GM23338 (cell line): ENCODE measurements at regions not wholly inside any gene's neighbourhood (a gene's known extent, or its start where the extent isn't known, plus 50 kb on each side); places are given as distances from the start of the nearest gene placed in this dataset.

Experiments
- ATAC-seq: fragments of 200-7000 bp; cut with Tn5 transposase; 3 replicates; pipeline ENCODE4 v1.9.1; 2020
- DNase-seq: peaks from one replicate; pipeline ENCODE4 v3.0.0-alpha.2; 2015; ENCODE audit warnings: low spot score
- H2AFZ ChIP-seq: fragments of 200-600 bp; sonication (generic); 2 replicates; pipeline ENCODE4 v1.8.0; 2016; ENCODE audit warnings: antibody characterized with exemption, mild to moderate bottlenecking, moderate library complexity
- H3F3A ChIP-seq: fragments of 200-600 bp; sonication (generic); replicated peaks from 2 replicates; pipeline ENCODE4 v1.8.0; 2017; ENCODE audit warnings: antibody characterized with exemption, mixed run types, low read depth
- H3K27ac ChIP-seq: fragments of 200-600 bp; sonication (generic); 2 replicates; pipeline ENCODE4 v1.6.1; 2016; ENCODE audit warnings: low read depth
- H3K27me3 ChIP-seq: fragments of 200-600 bp; sonication (generic); 2 replicates; pipeline ENCODE4 v1.8.0; 2016; ENCODE audit warnings: mild to moderate bottlenecking, mixed run types, moderate library complexity; ENCODE audit not compliant: insufficient read depth
- H3K36me3 ChIP-seq: fragments of 200-600 bp; sonication (generic); 2 replicates; pipeline ENCODE4 v1.8.0; 2016; ENCODE audit warnings: mild to moderate bottlenecking; ENCODE audit not compliant: insufficient read depth
- H3K4me1 ChIP-seq: fragments of 200-600 bp; sonication (generic); 2 replicates; pipeline ENCODE4 v1.8.0; 2016; ENCODE audit warnings: mild to moderate bottlenecking, moderate library complexity; ENCODE audit not compliant: insufficient read depth
- H3K4me2 ChIP-seq: fragments of 200-600 bp; sonication (generic); 2 replicates; pipeline ENCODE4 v1.7.1; 2017; ENCODE audit warnings: mixed run types
- H3K4me3 ChIP-seq: fragments of 200-600 bp; sonication (generic); 2 replicates; pipeline ENCODE4 v1.6.1; 2016; ENCODE audit warnings: mixed run types
- H3K79me2 ChIP-seq: fragments of 200-600 bp; sonication (generic); replicated peaks from 2 replicates; pipeline ENCODE4 v1.8.0; 2017; ENCODE audit warnings: mild to moderate bottlenecking; ENCODE audit not compliant: insufficient read depth
- H3K9me2 ChIP-seq: fragments of 200-600 bp; sonication (generic); 2 replicates; pipeline ENCODE4 v1.8.0; 2017; ENCODE audit not compliant: insufficient read depth
- H4K20me1 ChIP-seq: fragments of 200-600 bp; sonication (generic); replicated peaks from 2 replicates; pipeline ENCODE4 v1.8.0; 2017; ENCODE audit warnings: mild to moderate bottlenecking; ENCODE audit not compliant: insufficient read depth
- H3K27ac Mint-ChIP-seq: 2 replicates; pipeline ENCODE4 v1.8.0; 2020; ENCODE audit warnings: inconsistent platforms, mild to moderate bottlenecking, moderate library complexity, mixed read lengths
- H3K27me3 Mint-ChIP-seq: 3 replicates; pipeline ENCODE4 v1.8.0; 2022; ENCODE audit warnings: low read depth, mild to moderate bottlenecking, moderate library complexity, mixed read lengths, inconsistent platforms; ENCODE audit not compliant: insufficient read depth, poor library complexity
- H3K36me3 Mint-ChIP-seq: 3 replicates; pipeline ENCODE4 v1.8.0; 2021; ENCODE audit warnings: low read depth, mild to moderate bottlenecking, inconsistent platforms, moderate library complexity, mixed read lengths
- H3K4me1 Mint-ChIP-seq: 3 replicates; pipeline ENCODE4 v1.8.0; 2020; ENCODE audit warnings: mild to moderate bottlenecking, inconsistent platforms, mixed read lengths
- H3K4me3 Mint-ChIP-seq: 3 replicates; pipeline ENCODE4 v1.8.0; 2021; ENCODE audit warnings: moderate library complexity, mild to moderate bottlenecking, inconsistent platforms, mixed read lengths
- H3K9me3 Mint-ChIP-seq: 3 replicates; pipeline ENCODE4 v1.8.0; 2020; ENCODE audit warnings: moderate library complexity, mild to moderate bottlenecking, inconsistent platforms, mixed read lengths
- CREB1 ChIP-seq: fragments of 250-450 bp; sonication (Bioruptor Pico); IDR thresholded peaks from 2 replicates; pipeline ENCODE4 v1.5.0; 2020; ENCODE audit warnings: low read depth, mild to moderate bottlenecking, moderate library complexity
- CTCF ChIP-seq, 2 experiments: fragments of 200-600 bp in 1 of 2; sonication (generic) in 1 of 2; conservative IDR thresholded peaks; 2 replicates each; pipeline versions ENCODE4 v1.5.1 to v1.6.1; 2016 to 2017; ENCODE audit warnings: antibody characterized with exemption in 2 of 2, low read depth in 2 of 2, mild to moderate bottlenecking in 2 of 2, moderate library complexity in 1 of 2
- EZH2phosphoT487 ChIP-seq: fragments of 200-600 bp; sonication (generic); IDR thresholded peaks from one replicate; pipeline ENCODE4 v1.8.1; 2018; ENCODE audit warnings: antibody characterized with exemption; ENCODE audit not compliant: unreplicated experiment
- JUNB ChIP-seq: IDR thresholded peaks from one replicate; pipeline ENCODE4 v1.6.1; 2016; ENCODE audit warnings: antibody characterized with exemption; ENCODE audit not compliant: unreplicated experiment
- NANOG ChIP-seq: IDR thresholded peaks from 2 replicates; pipeline ENCODE4 v1.6.1; 2016; ENCODE audit warnings: antibody characterized with exemption, borderline replicate concordance
- POLR2AphosphoS5 ChIP-seq: IDR thresholded peaks from 2 replicates; pipeline ENCODE4 v1.6.1; 2016; ENCODE audit warnings: antibody characterized with exemption, low read depth
- STAT1 ChIP-seq: IDR thresholded peaks from one replicate; pipeline ENCODE4 v1.6.1; 2016; ENCODE audit warnings: antibody characterized with exemption; ENCODE audit not compliant: unreplicated experiment
- ZNF331 ChIP-seq: fragments of 250-450 bp; sonication (Bioruptor Pico); IDR thresholded peaks from 2 replicates; pipeline ENCODE4 v1.5.0; 2020; ENCODE audit warnings: low read depth, mild to moderate bottlenecking, moderate library complexity
- ZNF462 ChIP-seq: fragments of 250-450 bp; sonication (Bioruptor Pico); IDR thresholded peaks from 2 replicates; pipeline ENCODE4 v1.5.0; 2020; ENCODE audit warnings: mild to moderate bottlenecking, moderate library complexity

DNA sequence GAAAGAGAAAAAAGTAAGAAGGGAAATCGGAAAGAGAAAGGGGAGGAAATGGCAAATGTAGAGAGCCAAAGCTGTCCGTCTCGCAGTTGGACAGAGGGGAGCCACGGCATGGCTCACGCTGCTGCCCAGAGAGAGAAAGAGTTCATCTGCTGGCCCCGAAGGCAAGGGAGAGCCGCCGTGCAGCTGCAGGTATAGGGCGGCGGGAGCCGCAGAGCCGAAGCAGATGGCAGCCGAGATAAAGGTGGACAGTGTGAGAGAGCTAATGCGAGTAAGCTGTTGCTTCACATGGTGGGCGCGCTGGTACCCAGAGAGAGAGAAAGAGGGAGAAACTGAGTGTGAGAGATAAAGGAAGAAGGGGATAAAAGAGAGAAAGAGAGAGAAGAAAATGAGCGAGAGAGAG, 188.4 kb upstream of the PPP1R26 start (continued):
- TF ChIP-seq CTCF (conservative IDR thresholded peaks at IDR 0.05; ENCODE audit: low read depth in 2 of 2) = no peak
- TF ChIP-seq EZH2phosphoT487 = no peak
- no peak for TF ChIP-seq ZNF462 (CRISPR knock-in tag)
- TF ChIP-seq NANOG = no peak

GRCh38 chr9:135294836-135295235, 184.7 kb upstream of the PPP1R26 start:
- no peaks in the 10 kb centered on the region for H3K9me3 Mint-ChIP-seq
- no peak for TF ChIP-seq CTCF (conservative IDR thresholded peaks at IDR 0.05; ENCODE audit: low read depth in 2 of 2)
- TF ChIP-seq JUNB = no peak
- TF ChIP-seq CREB1 (CRISPR knock-in tag) = no peak
- TF ChIP-seq STAT1 = no peak
- TF ChIP-seq NANOG = no peak
- TF ChIP-seq ZNF331 (CRISPR knock-in tag) = no peak
- TF ChIP-seq POLR2AphosphoS5 = no peak

More at GRCh38 chr9:135294836-135295235, 184.7 kb upstream of the PPP1R26 start:
- Mint-ChIP-seq H3K4me1 (peaks cover 47% of the 10 kb centered on the region), H3K27me3 (peaks cover 11% of the 10 kb centered on the region), H3K27ac (no peak overlapping the region), H3K36me3 (no peaks in the 10 kb centered on the region), H3K4me3 (no peak overlapping the region)
- no peak for DNase-seq
- Histone ChIP-seq H3K36me3 (no peaks in the 10 kb centered on the region), H3K9me2 (no peaks in the 10 kb centered on the region), H4K20me1 (no peaks in the 10 kb centered on the region), H3K79me2 (no peaks in the 10 kb centered on the region), H2AFZ (no peak overlapping the region), H3K4me1 (peaks cover 22% of the 10 kb centered on the region), H3F3A (no peaks in the 10 kb centered on the region; the same call in 1 of the 2 replicates), H3K4me3 (no peak overlapping the region), H3K27me3 (no peaks in the 10 kb centered on the region), H3K4me2 (0 out of 2 replicates have a peak overlapping the region, but pooled peaks have one; percentile 22), H3K27ac (no peak overlapping the region)
- no peak for ATAC-seq
